GM21723 (cell line): ENCODE measurements at regions not wholly inside any gene's neighbourhood (a gene's known extent, or its start where the extent isn't known, plus 50 kb on each side); places are given as distances from the start of the nearest gene placed in this dataset.
"Not testable (repeated sequence)": the region's sequence is repeated elsewhere in the genome, so short reads cannot be mapped to it uniquely, and the experiment has no call there.

Experiments used
- ATAC-seq: cut with Tn5 transposase; IDR thresholded peaks from one replicate; pipeline ENCODE4 v1.9.1; 2021; ENCODE audit warnings: mild to moderate bottlenecking, moderate library complexity; ENCODE audit not compliant: unreplicated experiment

DNA sequence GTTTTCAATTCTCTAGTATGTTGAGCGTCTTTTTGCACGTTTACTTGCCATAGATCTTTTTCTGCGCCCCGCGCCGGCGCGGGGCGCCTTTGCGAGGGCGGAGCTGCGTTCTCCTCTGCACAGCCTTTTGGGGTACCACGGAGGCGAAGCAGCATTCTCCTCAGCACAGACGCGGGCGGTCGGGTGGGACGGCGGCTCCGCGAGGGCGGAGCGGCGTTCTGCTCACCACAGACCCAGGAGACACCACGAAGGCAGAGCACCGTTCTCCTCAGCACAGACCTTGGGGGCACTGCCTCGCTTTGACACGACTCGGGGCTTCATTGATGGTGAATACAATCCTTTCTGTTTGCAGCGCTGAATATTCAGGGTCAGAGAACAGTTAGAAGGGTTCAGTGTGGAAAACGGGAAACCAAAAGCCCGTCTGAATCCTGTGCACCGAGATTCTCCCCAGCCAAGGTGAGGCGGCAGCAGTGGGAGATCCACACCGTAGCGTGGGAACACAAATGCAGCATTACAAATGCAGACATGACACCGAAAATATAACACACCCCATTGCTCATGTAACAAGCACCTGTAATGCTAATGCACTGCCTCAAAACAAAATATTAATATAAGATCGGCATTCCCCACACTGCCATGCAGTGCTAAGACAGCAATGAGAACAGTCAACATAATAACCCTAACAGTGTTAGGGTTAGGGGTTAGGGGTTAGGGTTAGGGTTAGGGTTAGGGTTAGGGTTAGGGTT is 190.7 kb upstream of the VIPR2 start:
- not testable (repeated sequence) for ATAC-seq

DNA sequence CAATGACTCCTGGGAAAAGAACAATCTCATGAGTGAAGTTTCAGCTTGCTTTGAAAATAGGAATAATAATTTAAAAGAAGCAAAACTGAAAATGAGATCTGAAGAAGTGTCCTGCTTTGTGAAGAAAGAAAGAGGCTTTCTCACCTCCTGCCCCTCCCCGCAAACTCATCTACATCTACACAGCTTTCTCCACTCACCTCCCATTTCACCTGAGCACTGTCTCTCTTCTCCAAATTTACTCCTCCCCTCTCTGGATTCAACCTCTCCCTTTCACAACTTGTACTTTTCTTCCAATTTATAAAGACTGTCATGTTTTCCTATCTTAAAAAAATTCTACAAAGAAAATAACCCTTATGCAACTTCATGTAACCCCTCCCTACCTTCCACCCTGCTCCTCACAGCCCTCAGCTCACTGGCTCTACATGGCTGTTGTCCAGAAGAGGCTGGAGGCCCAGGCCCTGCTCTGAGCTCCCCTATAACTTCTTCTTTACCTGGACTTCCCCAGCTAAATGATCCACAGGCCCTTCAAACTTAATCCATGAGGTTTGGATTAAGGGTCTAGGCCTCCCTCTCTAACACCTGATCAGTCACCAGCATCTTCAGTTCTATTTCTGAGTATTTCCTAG is 188.3 kb upstream of the VIPR2 start:
- ATAC-seq: not testable (repeated sequence)

DNA sequence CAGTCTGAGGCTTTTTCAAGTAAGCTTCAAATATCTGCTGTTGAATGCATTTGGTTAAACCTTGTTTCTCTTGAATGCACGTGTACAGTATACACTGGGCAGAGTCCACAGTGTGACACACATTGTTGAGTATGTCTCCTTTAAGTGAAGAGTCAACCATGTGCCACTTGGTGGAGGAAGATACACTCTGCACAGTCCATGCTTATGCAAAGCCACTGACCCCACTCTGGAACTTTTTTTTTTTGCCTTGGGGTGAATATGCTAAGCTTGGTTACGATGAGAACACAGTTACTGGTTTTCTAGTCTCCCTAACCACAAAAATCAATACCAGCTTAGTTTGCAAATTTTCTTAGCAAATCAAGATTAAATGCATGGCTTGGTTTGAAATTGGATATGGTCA is 186.8 kb upstream of the VIPR2 start:
- no peak for ATAC-seq

DNA sequence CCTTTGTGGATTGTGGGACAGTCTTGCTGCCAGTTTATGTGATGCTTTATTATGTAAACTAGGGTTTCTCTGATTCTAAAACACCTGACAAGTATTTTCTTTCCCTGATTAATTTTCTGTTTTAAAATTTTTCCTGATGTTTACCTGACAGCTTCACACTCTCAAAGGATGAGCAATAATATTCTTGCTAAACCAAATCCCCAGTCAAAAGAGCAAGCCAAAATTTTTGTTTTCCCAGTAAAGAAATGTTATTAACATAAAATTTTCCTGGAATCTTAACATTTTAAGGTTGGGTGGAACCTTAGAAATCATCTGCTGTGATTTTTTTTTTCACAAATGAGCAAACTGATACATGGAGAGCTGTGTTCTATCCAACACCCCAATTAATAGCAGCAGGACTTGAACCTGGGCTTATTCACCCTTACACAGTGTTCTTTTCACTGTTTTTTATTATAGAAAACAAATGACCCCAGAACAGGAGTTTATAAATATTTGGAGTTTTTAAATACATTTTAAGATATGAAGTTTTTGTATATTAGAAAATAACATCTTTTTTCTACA is 185.2 kb upstream of the VIPR2 start:
- no peak for ATAC-seq

DNA sequence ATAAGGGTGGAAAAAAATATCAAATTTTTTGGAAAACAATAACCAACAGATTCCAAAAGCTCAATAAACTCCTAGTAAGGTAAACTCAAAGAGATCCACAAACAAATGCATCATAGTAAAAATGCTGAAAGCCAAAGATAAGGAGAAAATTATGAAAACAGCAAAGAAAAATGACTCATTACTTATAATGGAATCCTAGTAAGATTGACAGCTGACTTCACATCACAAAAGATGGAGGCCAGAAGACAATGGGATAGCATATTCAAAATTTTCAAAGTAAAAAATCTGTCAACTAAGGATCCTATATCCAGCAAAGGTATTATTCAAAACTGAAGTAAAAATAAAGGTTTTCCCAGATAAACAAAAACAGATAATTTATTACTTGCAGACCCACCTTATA is 183.4 kb upstream of the VIPR2 start:
- ATAC-seq: no peak

DNA sequence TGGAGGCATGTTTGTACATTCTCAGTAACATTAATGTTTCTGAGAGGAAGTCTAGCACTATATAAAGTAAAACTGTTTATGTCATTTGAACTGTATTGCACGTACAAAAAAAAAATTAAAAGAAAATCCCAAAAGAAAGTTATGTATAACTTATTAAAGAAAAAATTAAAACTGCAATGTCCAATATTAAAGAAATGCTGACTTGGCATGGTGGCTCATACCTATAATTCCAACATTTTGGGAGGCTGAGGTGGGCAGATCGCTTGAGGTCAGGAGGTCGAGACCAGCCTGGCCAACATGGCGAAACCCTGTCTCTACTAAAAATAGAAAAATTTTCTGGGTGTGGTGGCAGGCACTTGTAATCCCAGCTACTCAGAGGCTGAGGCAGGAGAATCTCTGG is 178.7 kb upstream of the VIPR2 start:
- ATAC-seq: no peak

DNA sequence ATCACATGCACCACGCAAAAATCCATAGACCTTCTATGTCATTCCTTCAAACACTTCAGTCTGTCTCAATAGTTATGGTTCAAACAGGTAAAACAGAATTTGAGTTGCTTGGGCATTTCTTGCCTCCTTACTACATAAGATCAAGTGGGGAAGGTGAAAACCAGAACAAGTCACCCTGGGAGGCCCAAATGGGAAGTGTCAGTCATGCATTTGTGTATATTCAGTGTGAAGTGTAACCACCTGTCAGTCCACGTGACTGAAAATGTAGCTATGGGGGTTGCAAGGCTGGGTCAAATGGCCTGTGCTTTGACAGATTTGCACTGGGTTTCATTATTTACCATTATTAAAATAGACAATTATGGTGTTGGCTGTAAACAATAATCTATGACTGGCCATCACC is 176.6 kb upstream of the VIPR2 start:
- ATAC-seq: no peak

DNA sequence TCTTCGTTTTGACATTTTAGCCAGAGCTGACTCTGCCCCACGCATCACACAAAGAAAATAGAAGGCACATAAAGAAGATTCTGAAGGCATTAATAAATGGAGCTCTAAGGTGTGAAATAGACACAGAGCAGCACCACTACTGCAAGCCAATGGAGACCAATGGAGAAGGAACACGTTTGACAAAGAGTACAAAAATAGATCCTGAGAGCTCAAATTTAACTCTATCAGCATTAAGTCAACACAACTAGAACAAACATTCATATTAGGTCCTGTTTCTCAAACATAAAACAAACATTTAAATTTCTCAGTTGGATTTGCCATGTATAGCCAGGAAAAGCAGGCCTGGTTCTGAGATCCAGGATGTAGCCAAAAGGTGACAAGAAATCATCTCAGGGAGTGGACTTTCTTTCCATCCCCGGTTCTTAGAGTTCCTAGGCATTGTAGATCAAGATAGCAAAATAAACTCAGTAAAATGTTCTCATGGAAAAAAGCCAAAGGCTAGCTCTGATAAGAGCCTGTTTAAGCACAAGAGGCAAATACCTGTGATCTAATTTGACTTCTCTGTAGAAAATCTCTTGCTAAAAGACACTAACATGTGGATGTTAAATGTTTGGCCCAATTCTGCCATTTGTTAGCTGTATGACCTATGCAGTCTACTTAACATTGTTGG is 174.2 kb upstream of the VIPR2 start:
- ATAC-seq: no peak

DNA sequence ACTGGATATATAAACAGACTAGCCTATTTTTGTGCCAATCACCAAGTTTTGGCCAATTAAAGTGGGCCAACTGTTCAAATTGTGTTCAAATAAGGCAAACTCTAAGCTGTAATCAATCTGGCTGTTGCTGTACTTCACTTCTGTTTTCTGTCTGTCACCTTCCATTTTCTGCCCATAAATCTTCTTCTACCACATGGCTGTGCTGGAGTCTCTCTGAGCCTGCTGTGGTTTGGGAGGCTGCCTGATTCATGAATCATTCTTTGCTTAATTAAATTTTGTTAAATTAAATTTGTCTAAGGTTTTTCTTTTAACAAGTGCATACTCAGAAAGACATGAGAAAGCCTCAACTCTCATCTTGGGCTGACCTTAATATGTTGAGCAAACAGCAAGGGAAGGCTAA is 172.6 kb upstream of the VIPR2 start:
- ATAC-seq: no peak

DNA sequence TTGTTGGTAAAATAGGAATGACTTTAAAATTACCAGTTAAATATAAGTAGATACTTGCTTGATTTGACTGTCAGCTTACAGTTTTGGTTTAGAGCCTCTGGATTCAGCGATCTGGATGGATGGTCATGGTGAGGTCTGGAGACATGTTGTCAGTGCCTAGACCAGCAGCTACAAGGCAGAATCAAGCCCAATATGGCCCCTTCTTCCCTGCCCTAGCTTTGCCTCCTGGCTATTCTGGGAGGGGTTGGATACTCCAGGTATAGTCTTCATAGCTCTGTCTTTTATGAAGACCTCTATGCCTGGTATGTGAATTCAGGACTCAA is 166.5 kb upstream of the VIPR2 start:
- ATAC-seq: no peak

DNA sequence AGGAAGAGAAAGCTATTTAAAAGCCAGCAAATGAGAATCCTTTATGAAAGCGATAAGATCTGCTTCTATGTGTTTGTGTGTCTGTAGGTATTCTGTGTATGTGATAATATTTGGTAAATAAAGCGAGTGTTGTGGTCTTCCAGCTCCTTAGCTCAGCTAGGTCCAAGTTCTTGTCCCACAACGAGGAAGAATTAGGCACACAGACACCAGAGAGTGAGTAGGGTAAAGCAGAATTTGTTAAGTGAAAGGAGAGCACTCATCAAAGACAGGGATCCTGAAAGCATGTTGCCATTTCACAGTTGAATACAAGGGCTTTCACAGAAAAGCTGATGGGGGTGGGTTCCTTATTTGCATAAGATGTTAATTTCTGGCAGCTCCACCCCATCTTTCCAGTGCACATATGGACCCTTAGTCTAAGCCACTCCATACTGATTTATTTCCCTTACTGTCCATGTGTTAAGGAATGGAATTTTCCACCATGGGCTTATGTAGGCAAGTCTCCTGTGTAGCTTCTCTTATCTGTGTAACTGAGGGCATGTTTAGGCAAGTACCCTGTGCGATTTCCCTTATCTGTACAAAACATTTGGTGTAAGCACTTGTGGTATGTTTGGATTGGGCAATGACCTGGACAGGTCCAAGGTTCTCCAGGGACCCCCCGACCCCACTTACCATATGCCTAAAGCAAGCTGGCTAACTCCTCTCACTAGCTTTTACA is 165.9 kb upstream of the VIPR2 start:
- no peak for ATAC-seq

DNA sequence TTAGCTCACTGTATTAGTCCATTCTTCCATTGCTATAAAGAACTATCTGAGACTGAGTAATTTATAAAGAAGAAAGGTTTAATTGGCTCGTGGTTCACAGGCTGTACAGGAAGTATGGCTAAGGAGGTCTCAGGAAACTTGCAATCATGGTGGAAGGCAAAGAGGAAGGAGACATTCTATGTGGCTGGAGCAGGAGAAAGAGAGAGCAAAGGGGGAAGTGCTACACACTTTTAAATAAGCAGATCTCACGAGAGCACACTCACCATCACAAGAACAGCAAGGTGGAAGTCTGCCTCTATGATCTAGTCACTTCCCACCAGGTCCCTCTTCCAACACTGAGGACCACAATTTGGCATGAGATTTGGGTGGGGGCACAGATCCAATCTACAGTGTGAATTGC is 164.5 kb upstream of the VIPR2 start:
- not testable (repeated sequence) for ATAC-seq

DNA sequence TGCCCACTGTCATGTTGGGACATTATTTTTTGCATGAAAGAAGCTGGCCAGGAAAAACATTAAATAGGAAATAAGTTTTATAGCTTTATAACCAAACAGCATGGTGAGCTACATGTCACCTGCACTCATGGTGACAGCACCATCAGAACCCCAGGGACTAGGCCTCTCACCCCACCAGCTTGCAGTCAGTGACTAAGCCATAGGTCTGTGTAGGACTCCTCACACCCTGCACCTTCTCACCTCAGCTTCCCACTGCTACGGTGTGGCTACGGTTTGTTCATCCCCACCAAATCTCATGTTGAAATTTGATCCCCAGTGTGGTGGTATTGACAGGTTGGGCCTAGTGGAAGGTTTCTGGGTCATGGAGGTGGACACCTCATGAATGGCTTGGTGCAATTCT is 161.3 kb upstream of the VIPR2 start:
- ATAC-seq: no peak

DNA sequence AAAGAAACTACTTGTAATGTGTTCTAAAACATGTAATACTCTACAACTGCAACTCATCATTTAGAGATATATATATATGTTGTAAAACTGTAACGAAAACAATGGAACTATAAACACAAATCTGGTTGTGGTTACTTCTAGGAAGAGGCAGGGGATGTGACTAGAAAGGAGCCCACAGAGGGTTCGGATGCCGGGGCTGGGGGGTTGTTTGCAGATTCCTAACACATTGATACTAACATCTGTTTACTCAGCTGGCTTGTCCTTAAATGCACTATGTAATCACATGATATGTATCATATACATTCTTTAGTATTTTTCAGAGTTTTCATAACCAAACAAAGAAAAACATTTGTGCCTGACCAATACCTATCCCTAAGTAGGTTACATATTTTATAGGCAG is 160.5 kb upstream of the VIPR2 start:
- not testable (repeated sequence) for ATAC-seq

DNA sequence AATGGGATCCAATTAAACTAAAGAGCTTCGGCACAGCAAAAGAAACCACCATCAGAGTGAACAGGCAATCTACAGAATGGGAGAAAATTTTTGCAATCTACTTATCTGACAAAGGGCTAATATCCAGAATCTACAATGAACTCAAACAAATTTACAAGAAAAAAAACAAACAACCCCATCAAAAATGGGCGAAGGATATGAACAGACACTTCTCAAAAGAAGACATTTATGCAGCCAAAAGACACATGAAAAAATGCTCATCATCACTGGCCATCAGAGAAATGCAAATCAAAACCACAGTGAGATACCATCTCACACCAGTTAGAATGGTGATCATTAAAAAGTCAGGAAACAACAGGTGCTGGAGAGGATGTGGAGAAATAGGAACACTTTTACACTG is 158.8 kb upstream of the VIPR2 start:
- not testable (repeated sequence) for ATAC-seq

DNA sequence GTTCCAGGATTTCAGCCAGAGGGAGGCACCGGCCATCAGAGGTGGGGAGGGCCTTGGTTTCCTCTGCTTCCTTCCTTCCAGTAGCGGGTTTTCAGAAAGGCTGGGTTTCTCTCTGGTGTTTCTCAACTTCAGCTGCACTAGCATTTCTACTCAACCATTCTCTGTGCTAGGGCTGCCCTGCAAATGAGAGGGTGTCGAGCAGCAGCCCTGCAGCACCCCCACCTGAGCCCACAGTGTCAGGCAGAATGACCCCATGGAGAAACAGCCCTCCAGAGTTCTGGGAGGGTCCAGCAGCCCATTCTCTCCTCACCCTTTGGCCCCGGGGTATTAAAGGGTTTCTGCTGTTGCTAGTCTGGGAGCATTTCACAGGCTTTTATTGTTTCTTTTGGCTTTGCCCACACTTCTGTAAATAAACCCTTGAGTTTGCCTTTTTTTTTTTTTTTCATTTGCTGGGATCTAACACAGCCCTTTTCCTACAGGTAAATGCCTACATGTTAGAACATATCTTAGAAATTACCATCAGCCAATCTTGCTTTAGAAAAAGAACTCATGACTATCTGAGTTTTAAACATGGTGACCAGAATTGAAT is 151.5 kb upstream of the VIPR2 start:
- no peak for ATAC-seq

DNA sequence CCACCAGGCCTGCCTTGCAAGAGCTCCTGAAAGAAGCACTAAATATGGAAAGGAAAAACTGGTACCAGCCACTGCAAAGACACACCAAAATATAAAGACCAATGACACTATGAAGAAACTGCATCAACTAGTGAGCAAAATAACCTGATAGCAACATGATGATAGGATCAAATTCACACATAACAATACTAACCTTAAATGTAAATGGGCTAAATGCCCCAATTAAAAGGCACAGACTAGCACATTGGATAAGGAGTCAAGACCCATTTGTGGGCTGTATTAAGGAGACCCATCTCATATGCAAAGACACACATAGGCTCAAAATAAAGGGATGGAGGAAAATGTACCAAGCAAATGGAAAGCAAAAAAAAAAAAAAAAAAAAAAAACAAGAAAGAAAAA is 141.8 kb upstream of the VIPR2 start:
- ATAC-seq: not testable (repeated sequence)

DNA sequence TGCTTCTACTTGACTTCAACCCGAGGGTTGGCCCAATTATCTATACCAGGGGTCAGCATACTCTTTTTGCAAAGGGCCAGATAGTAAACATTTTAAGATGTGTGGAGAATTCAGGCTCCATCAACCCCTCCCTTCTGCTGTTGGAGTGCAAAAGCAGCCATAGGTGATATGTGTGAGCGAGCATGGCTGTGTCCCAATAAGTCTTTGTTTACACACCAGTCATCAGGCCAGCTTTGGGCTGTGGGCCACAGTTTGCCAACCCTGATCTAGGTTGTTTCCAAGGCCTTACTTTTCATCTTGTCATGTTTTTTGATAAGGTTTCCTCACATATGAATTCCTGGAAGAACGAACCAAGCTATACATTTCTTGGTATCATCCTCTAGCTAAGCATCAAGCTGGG is 136.9 kb upstream of the VIPR2 start:
- ATAC-seq: no peak

DNA sequence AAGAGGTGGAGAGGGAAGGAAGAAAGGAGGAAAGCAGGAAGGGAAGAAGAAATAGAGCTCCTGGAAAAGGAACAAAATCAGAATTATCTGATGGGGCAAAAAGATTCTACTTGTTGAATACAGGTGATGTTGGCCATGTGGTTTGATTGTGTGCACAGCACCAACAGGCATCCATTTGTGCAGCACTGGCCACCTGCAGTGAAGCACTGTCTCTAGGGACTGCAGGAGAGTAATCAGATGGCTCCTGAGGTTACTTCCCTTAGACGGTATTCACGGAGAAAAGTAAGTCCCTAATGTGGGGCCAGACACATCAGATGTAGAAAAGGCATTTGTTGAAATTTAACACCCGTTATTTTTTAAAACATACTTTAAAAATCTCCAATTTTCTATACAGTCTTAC is 135.3 kb upstream of the VIPR2 start:
- ATAC-seq: no peak

DNA sequence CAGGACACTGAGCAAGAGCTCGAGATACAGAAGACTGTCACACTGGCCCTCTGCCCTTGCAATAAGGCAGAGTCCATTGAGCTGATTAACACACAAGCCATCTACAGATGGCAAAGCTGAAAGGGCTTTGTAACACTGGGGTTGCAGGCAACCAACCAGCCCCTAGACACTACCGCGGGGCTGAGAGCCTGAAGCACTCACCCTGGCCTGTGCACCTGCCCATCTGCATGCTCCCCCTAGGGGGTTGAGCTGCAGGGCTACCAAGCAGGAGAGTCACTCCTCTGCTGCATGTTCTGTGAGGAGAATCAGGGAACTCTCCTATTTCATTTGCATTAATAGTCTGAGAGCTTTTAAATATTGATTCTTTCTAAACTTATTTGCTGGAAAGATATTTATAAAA is 128.1 kb upstream of the VIPR2 start:
- ATAC-seq: no peak

DNA sequence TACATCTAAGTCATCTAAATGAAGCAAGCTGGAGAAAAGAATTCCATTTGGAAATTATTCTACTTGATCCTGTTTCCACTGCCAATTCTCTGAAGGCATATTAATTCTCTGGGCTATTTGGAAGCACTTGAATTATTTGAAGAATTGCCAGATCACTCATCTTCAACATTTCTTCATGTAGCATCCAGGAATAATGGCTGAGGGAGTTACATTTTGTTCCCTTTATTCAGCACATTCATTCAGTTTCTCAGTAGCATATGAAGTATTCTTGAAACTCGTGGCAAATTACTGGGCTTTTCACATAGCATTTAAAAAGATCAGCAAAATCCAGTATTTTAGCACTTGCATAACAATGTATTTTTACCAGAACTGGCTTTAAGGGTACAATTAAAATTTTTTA is 127.1 kb upstream of the VIPR2 start:
- ATAC-seq: no peak
